Nephron progenitor cell (in vitro differentiated cells): ENCODE measurements at regions not wholly inside any gene's neighbourhood (a gene's known extent, or its start where the extent isn't known, plus 50 kb on each side); places are given as distances from the start of the nearest gene placed in this dataset.
A peak's percentile ranks its signal among the peaks of the same experiment; 100 is the strongest.

Experiments used
- DNase-seq: peaks from one replicate; pipeline ENCODE4 v3.0.0; 2021
- H3K27ac Mint-ChIP-seq: 2 replicates; pipeline ENCODE4 v1.8.0; 2021; ENCODE audit warnings: mild to moderate bottlenecking, moderate library complexity, mixed read lengths
- H3K27me3 Mint-ChIP-seq: 2 replicates; pipeline ENCODE4 v1.8.0; 2021; ENCODE audit warnings: mild to moderate bottlenecking, low read depth, mixed read lengths; ENCODE audit not compliant: poor library complexity
- H3K36me3 Mint-ChIP-seq: 2 replicates; pipeline ENCODE4 v1.8.0; 2021; ENCODE audit warnings: low read depth, mixed read lengths
- H3K4me1 Mint-ChIP-seq: 2 replicates; pipeline ENCODE4 v1.8.0; 2021; ENCODE audit warnings: mixed read lengths
- H3K4me3 Mint-ChIP-seq: 2 replicates; pipeline ENCODE4 v1.8.0; 2021; ENCODE audit warnings: mild to moderate bottlenecking, moderate library complexity, mixed read lengths
- H3K9me3 Mint-ChIP-seq: 2 replicates; pipeline ENCODE4 v1.8.0; 2021; ENCODE audit warnings: mild to moderate bottlenecking, moderate library complexity, mixed read lengths
- TF ChIP-seq, protein P1 (sequence below): fragments of 200-600 bp; sonication (generic); IDR thresholded peaks from 2 replicates; pipeline ENCODE4 v1.5.0; 2021; ENCODE audit warnings: antibody characterized with exemption

DNA sequence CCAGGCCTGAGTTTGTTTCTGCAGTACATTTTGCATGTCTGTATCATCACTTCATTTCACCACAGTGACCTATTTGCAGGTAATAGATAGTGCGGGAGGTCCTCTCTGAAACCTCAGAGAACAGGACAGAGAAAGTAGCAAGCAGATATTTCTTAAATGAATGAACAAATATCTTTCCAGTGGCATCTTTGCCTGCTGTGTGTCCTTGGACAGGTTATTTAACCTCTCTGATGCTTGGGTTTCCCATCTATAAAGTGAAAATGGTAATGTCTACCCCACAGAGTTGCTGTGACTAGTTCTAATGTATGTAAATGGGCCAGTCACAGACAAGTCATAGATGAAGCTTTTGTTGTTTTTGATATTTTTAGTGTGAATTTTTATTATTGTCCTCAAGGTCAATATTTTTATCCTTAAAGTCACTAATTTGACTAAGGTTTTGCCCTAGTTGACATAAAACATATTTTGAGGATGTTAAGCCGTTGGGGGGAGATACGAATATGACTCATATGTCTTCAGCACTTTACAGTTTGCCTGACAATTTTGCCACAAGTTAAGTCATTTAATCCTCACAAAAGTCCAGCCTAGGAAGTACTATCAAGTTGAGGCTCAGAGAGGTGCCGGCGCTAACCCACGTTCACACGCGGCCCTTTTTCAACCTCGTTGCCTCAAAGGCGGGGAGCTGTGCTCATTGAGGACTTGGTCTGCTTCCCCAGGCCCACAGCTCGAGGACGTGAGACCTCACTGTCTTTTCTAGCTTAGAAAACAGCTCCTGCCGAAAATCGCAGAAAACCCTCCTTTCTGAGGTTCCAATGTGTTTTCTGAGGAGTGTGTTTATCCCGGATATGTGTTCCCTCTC is 126.7 kb upstream of the STX18 start:
- Mint-ChIP-seq H3K27ac (no peak overlapping the region), H3K9me3 (no peaks in the 10 kb centered on the region), H3K4me3 (peak overlapping the region; percentile 54), H3K27me3 (no peaks in the 10 kb centered on the region), H3K4me1 (peaks cover 69% of the 10 kb centered on the region), H3K36me3 (no peaks in the 10 kb centered on the region)
- TF ChIP-seq, protein P1, sequence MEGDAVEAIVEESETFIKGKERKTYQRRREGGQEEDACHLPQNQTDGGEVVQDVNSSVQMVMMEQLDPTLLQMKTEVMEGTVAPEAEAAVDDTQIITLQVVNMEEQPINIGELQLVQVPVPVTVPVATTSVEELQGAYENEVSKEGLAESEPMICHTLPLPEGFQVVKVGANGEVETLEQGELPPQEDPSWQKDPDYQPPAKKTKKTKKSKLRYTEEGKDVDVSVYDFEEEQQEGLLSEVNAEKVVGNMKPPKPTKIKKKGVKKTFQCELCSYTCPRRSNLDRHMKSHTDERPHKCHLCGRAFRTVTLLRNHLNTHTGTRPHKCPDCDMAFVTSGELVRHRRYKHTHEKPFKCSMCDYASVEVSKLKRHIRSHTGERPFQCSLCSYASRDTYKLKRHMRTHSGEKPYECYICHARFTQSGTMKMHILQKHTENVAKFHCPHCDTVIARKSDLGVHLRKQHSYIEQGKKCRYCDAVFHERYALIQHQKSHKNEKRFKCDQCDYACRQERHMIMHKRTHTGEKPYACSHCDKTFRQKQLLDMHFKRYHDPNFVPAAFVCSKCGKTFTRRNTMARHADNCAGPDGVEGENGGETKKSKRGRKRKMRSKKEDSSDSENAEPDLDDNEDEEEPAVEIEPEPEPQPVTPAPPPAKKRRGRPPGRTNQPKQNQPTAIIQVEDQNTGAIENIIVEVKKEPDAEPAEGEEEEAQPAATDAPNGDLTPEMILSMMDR = no peak
- DNase-seq = no peak

DNA sequence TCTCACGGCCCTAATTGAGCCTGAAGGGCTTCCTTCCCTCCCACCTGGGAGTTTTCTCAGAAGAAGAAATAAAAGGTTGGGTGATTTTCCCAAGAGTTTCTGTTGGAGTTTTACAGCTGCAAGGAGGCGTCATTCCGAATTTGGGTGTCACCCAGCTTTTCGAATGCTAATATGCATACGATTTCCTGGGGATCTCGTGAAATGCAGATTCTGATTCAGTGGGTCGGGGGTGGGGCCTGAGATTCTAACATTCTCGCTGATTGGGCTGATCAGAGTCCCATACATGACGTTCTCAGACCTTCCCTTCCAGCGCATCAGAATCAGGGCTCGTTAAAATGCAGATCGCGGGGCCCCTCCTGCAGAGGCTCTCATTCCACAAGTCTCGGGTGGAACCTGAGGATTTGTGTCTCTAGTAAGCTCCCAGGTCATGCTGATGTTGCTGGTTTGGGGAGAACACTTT is 125.8 kb upstream of the STX18 start:
- Mint-ChIP-seq H3K27ac (no peak overlapping the region), H3K36me3 (peaks cover 6% of the 10 kb centered on the region), H3K4me3 (peak overlapping the region; percentile 54), H3K9me3 (no peaks in the 10 kb centered on the region), H3K4me1 (peaks cover 60% of the 10 kb centered on the region), H3K27me3 (no peaks in the 10 kb centered on the region)
- DNase-seq = no peak
- TF ChIP-seq, protein P1 = no peak

DNA sequence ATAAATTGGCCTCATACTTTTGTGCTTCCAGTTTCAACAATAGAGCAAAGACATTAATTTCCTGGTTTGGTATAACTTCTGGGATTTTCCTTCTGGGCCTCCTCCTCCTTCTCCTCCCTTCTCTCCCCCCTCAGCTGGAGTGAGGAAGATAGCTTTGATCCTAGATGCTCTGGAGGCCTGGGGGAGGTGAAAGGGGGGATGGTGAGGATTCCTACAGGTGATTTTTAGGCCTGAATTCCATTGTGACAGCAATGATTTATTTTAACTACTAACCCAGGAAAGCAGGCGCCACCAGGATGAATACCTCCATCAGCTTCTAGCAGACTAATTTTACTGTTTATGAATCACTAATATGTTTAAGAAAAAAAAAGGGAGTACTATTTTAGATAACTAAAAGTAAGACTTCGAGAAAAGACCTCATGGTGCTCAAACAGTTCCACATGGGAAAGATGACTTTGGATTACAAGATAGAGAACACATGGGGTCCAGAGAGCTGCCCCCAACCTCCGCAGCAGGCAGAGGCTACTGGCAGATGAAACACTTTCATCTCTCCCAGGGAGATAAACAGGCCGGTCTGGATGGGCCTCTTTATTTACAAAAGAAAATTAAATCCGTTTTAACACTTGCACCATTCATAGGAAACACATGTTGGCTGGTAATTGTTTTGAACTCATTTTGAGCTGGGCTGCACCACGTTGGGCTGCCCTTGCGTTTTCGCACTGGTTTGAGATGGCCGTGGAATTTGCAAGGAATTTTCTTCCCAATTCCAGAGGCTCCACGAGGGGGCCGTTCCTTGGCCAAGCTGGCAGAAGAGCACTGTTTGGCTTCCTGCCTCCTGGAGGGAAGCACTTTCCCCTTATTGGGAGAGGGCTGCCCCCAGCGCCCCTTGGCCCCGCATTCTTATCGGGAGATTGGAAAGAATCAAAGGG is 125.1 kb upstream of the STX18 start:
- H3K27ac Mint-ChIP-seq = peak overlapping the region; percentile 68
- H3K27me3 Mint-ChIP-seq = no peaks in the 10 kb centered on the region
- TF ChIP-seq, protein P1 = no peak
- no peaks in the 10 kb centered on the region for H3K9me3 Mint-ChIP-seq
- peaks cover 9% of the 10 kb centered on the region for H3K36me3 Mint-ChIP-seq
- peak overlapping the region; percentile 54 for H3K4me3 Mint-ChIP-seq
- peaks cover 53% of the 10 kb centered on the region for H3K4me1 Mint-ChIP-seq
- DNase-seq = peak; percentile 43

DNA sequence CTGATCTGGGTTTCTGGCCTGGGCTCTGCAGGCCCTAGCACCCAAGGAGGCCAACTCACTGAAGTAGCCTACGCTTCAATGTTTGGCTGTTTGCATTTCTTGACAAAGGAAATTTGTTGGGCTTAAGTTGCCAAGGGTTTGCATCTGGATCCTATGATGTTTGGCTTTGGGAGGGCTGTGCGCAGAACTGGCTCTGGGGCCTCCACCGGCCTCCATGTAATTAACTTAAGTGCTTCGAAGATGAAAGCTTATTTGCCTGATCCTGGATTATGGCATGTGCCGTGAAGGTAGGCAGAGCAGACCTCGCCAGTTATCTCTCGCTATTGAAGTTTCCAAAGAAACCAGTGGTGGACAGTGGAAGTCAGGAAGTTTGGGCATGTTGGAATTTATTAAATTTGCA is 124.3 kb upstream of the STX18 start:
- Mint-ChIP-seq H3K4me1 (peaks cover 46% of the 10 kb centered on the region), H3K36me3 (peaks cover 9% of the 10 kb centered on the region), H3K9me3 (no peaks in the 10 kb centered on the region), H3K4me3 (peak overlapping the region; percentile 36), H3K27me3 (no peaks in the 10 kb centered on the region), H3K27ac (peak overlapping the region; percentile 20)
- TF ChIP-seq, protein P1 = no peak
- no peak for DNase-seq

DNA sequence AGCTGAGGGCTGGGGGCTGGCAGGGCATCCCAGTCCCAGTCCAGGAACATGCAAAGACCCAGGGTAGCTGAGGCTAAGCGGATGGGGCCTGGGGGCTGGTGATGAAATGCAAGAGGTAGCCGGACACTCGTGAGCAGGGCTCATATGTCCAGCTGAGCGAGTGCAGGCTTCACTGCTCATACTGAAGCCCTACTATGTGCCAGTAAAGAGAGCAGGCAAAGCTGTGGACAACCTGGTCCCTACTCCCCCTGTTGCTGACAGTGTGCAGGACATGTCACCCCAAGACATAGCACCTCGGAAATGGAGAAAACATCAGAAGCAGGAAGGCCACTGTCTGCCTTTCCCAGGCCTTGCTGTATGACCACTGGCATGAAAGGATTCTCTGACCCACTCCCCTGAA is 122.4 kb upstream of the STX18 start:
- no peaks in the 10 kb centered on the region for H3K9me3 Mint-ChIP-seq
- H3K4me3 Mint-ChIP-seq = no peak overlapping the region
- H3K27me3 Mint-ChIP-seq = no peaks in the 10 kb centered on the region

More for the DNA sequence above, 122.4 kb upstream of the STX18 start:
- TF ChIP-seq, protein P1 = no peak
- H3K4me1 Mint-ChIP-seq = peaks cover 51% of the 10 kb centered on the region
- peak overlapping the region; percentile 66 for H3K27ac Mint-ChIP-seq
- H3K36me3 Mint-ChIP-seq = peaks cover 9% of the 10 kb centered on the region
- no peak for DNase-seq
